ENCODE measurements at regions not wholly inside any gene's neighbourhood (a gene's known extent, or its start where the extent isn't known, plus 50 kb on each side); places are given as distances from the start of the nearest gene placed in this dataset.
"Not testable (repeated sequence)": the region's sequence is repeated elsewhere in the genome, so short reads cannot be mapped to it uniquely, and the experiment has no call there.

- no peaks in the 10 kb centered on the region for H3K36me3 ChIP-seq (ENCODE audit: control insufficient read depth, insufficient read depth, low read length)
- peaks cover 15% of the 10 kb centered on the region; the same call in 1 of the 2 replicates for H3K27me3 ChIP-seq (ENCODE audit: control insufficient read depth, insufficient read depth, low read length)
- H3K4me3 ChIP-seq (ENCODE audit: low read depth, low read length): no peak overlapping the region
- H3K9ac ChIP-seq (ENCODE audit: low read length): no peak overlapping the region
- H3K27ac ChIP-seq (ENCODE audit: low read depth, low read length): no peak overlapping the region
- no peaks in the 10 kb centered on the region for H3K9me3 ChIP-seq (ENCODE audit: control insufficient read depth, insufficient read depth, low read depth, low read length)
- H3K4me1 ChIP-seq (ENCODE audit: control insufficient read depth, insufficient read depth, low read length): peaks cover 23% of the 10 kb centered on the region
Observed at GRCh38 chr1:38505944-38506343, 353.6 kb downstream of the RRAGC start.

GRCh38 chr1:38502758-38503157, 356.8 kb downstream of the RRAGC start:
- Histone ChIP-seq H3K4me1 (ENCODE audit: control insufficient read depth, insufficient read depth, low read length) (peaks cover 37% of the 10 kb centered on the region), H3K9me3 (ENCODE audit: control insufficient read depth, insufficient read depth, low read depth, low read length) (no peaks in the 10 kb centered on the region), H3K4me3 (ENCODE audit: low read depth, low read length) (no peak overlapping the region), H3K36me3 (ENCODE audit: control insufficient read depth, insufficient read depth, low read length) (no peaks in the 10 kb centered on the region), H3K27me3 (ENCODE audit: control insufficient read depth, insufficient read depth, low read length) (peaks cover 7% of the 10 kb centered on the region; the same call in 1 of the 2 replicates), H3K27ac (ENCODE audit: low read depth, low read length) (no peak overlapping the region), H3K9ac (ENCODE audit: low read length) (no peak overlapping the region)

GRCh38 chr1:38500891-38501290, 358.7 kb downstream of the RRAGC start:
- peaks cover 7% of the 10 kb centered on the region; the same call in 1 of the 2 replicates for H3K27me3 ChIP-seq (ENCODE audit: control insufficient read depth, insufficient read depth, low read length)
- peaks cover 46% of the 10 kb centered on the region for H3K4me1 ChIP-seq (ENCODE audit: control insufficient read depth, insufficient read depth, low read length)
- H3K9ac ChIP-seq (ENCODE audit: low read length): no peak overlapping the region
- no peak overlapping the region for H3K27ac ChIP-seq (ENCODE audit: low read depth, low read length)
- no peak overlapping the region for H3K4me3 ChIP-seq (ENCODE audit: low read depth, low read length)
- H3K36me3 ChIP-seq (ENCODE audit: control insufficient read depth, insufficient read depth, low read length): no peaks in the 10 kb centered on the region
- H3K9me3 ChIP-seq (ENCODE audit: control insufficient read depth, insufficient read depth, low read depth, low read length): no peaks in the 10 kb centered on the region

GRCh38 chr1:38500352-38500751, 359.2 kb downstream of the RRAGC start:
- Histone ChIP-seq H3K36me3 (ENCODE audit: control insufficient read depth, insufficient read depth, low read length) (no peaks in the 10 kb centered on the region), H3K9ac (ENCODE audit: low read length) (no peak overlapping the region), H3K4me3 (ENCODE audit: low read depth, low read length) (no peak overlapping the region), H3K4me1 (ENCODE audit: control insufficient read depth, insufficient read depth, low read length) (peaks cover 43% of the 10 kb centered on the region), H3K27ac (ENCODE audit: low read depth, low read length) (no peak overlapping the region), H3K9me3 (ENCODE audit: control insufficient read depth, insufficient read depth, low read depth, low read length) (no peaks in the 10 kb centered on the region), H3K27me3 (ENCODE audit: control insufficient read depth, insufficient read depth, low read length) (peaks cover 7% of the 10 kb centered on the region; the same call in 1 of the 2 replicates)

GRCh38 chr1:38498686-38499085, 360.9 kb downstream of the RRAGC start:
- no peak overlapping the region for H3K27ac ChIP-seq (ENCODE audit: low read depth, low read length)
- no peaks in the 10 kb centered on the region for H3K27me3 ChIP-seq (ENCODE audit: control insufficient read depth, insufficient read depth, low read length)
- H3K4me1 ChIP-seq (ENCODE audit: control insufficient read depth, insufficient read depth, low read length): peaks cover 43% of the 10 kb centered on the region
- H3K9ac ChIP-seq (ENCODE audit: low read length): no peak overlapping the region
- no peaks in the 10 kb centered on the region for H3K9me3 ChIP-seq (ENCODE audit: control insufficient read depth, insufficient read depth, low read depth, low read length)
- no peaks in the 10 kb centered on the region for H3K36me3 ChIP-seq (ENCODE audit: control insufficient read depth, insufficient read depth, low read length)
- no peak overlapping the region for H3K4me3 ChIP-seq (ENCODE audit: low read depth, low read length)

- Histone ChIP-seq H3K27ac (ENCODE audit: low read depth, low read length) (no peak overlapping the region), H3K9me3 (ENCODE audit: control insufficient read depth, insufficient read depth, low read depth, low read length) (no peaks in the 10 kb centered on the region), H3K4me1 (ENCODE audit: control insufficient read depth, insufficient read depth, low read length) (peaks cover 43% of the 10 kb centered on the region), H3K9ac (ENCODE audit: low read length) (no peak overlapping the region), H3K4me3 (ENCODE audit: low read depth, low read length) (no peak overlapping the region), H3K27me3 (ENCODE audit: control insufficient read depth, insufficient read depth, low read length) (no peaks in the 10 kb centered on the region), H3K36me3 (ENCODE audit: control insufficient read depth, insufficient read depth, low read length) (no peaks in the 10 kb centered on the region)
Observed at GRCh38 chr1:38497921-38498656, 361.5 kb downstream of the RRAGC start.

- H3K9ac ChIP-seq (ENCODE audit: low read length); H3K36me3 ChIP-seq (ENCODE audit: control insufficient read depth, insufficient read depth, low read length); H3K27me3 ChIP-seq (ENCODE audit: control insufficient read depth, insufficient read depth, low read length); H3K4me3 ChIP-seq (ENCODE audit: low read depth, low read length); H3K9me3 ChIP-seq (ENCODE audit: control insufficient read depth, insufficient read depth, low read depth, low read length); H3K27ac ChIP-seq (ENCODE audit: low read depth, low read length): not testable (repeated sequence)
- H3K4me1 ChIP-seq (ENCODE audit: control insufficient read depth, insufficient read depth, low read length): peaks cover 18% of the 10 kb centered on the region
Observed at GRCh38 chr1:38493306-38493705, 366.3 kb downstream of the RRAGC start.

GRCh38 chr1:38489844-38490270, 369.7 kb downstream of the RRAGC start:
- Histone ChIP-seq H3K9me3 (ENCODE audit: control insufficient read depth, insufficient read depth, low read depth, low read length) (peaks cover 5% of the 10 kb centered on the region; the same call in 1 of the 2 replicates), H3K4me1 (ENCODE audit: control insufficient read depth, insufficient read depth, low read length) (peaks cover 16% of the 10 kb centered on the region), H3K36me3 (ENCODE audit: control insufficient read depth, insufficient read depth, low read length) (no peaks in the 10 kb centered on the region), H3K27me3 (ENCODE audit: control insufficient read depth, insufficient read depth, low read length) (no peaks in the 10 kb centered on the region), H3K4me3 (ENCODE audit: low read depth, low read length) (no peak overlapping the region), H3K27ac (ENCODE audit: low read depth, low read length) (no peak overlapping the region), H3K9ac (ENCODE audit: low read length) (no peak overlapping the region)

- H3K4me1 ChIP-seq (ENCODE audit: control insufficient read depth, insufficient read depth, low read length): peaks cover 26% of the 10 kb centered on the region
- no peaks in the 10 kb centered on the region for H3K36me3 ChIP-seq (ENCODE audit: control insufficient read depth, insufficient read depth, low read length)
- no peak overlapping the region for H3K4me3 ChIP-seq (ENCODE audit: low read depth, low read length)
- no peak overlapping the region for H3K27ac ChIP-seq (ENCODE audit: low read depth, low read length)
- H3K9ac ChIP-seq (ENCODE audit: low read length): no peak overlapping the region
- H3K27me3 ChIP-seq (ENCODE audit: control insufficient read depth, insufficient read depth, low read length): no peaks in the 10 kb centered on the region
- H3K9me3 ChIP-seq (ENCODE audit: control insufficient read depth, insufficient read depth, low read depth, low read length): peaks cover 5% of the 10 kb centered on the region; the same call in 1 of the 2 replicates
Observed at GRCh38 chr1:38488162-38488898, 371.2 kb downstream of the RRAGC start.

GRCh38 chr1:38487396-38487795, 372.2 kb downstream of the RRAGC start:
- no peaks in the 10 kb centered on the region for H3K27me3 ChIP-seq (ENCODE audit: control insufficient read depth, insufficient read depth, low read length)
- no peak overlapping the region for H3K9ac ChIP-seq (ENCODE audit: low read length)
- no peak overlapping the region for H3K27ac ChIP-seq (ENCODE audit: low read depth, low read length)
- peaks cover 5% of the 10 kb centered on the region; the same call in 1 of the 2 replicates for H3K9me3 ChIP-seq (ENCODE audit: control insufficient read depth, insufficient read depth, low read depth, low read length)
- no peaks in the 10 kb centered on the region for H3K36me3 ChIP-seq (ENCODE audit: control insufficient read depth, insufficient read depth, low read length)
- H3K4me1 ChIP-seq (ENCODE audit: control insufficient read depth, insufficient read depth, low read length): peaks cover 26% of the 10 kb centered on the region
- no peak overlapping the region for H3K4me3 ChIP-seq (ENCODE audit: low read depth, low read length)

- Histone ChIP-seq H3K27me3 (ENCODE audit: control insufficient read depth, insufficient read depth, low read length) (no peaks in the 10 kb centered on the region), H3K36me3 (ENCODE audit: control insufficient read depth, insufficient read depth, low read length) (no peaks in the 10 kb centered on the region), H3K9me3 (ENCODE audit: control insufficient read depth, insufficient read depth, low read depth, low read length) (peaks cover 5% of the 10 kb centered on the region; the same call in 1 of the 2 replicates), H3K9ac (ENCODE audit: low read length) (no peak overlapping the region), H3K27ac (ENCODE audit: low read depth, low read length) (no peak overlapping the region), H3K4me1 (ENCODE audit: control insufficient read depth, insufficient read depth, low read length) (peaks cover 26% of the 10 kb centered on the region), H3K4me3 (ENCODE audit: low read depth, low read length) (no peak overlapping the region)
Observed at GRCh38 chr1:38486085-38486484, 373.5 kb downstream of the RRAGC start.
